ENCODE measurements at regions not wholly inside any gene's neighbourhood (a gene's known extent, or its start where the extent isn't known, plus 50 kb on each side); places are given as distances from the start of the nearest gene placed in this dataset.

- WGBS, 2 experiments (ENCODE audit: extremely low coverage in 2 of 2, insufficient read length in 1 of 2), result no CpG with 5 or more reads among the region's 2 CpGs
- no peak overlapping the region for H2AK5ac ChIP-seq (ENCODE audit: low read depth, low read length)
- no peaks in the 10 kb centered on the region for H3K4me1 ChIP-seq (ENCODE audit: control insufficient read depth, insufficient read depth, low read length)
- no peak overlapping the region for H2AK9ac ChIP-seq (replicated peaks; ENCODE audit: low read depth, low read length, poor library complexity)
- H3K4ac ChIP-seq (ENCODE audit: low read depth, low read length), result no peak overlapping the region
- no peak overlapping the region for H3K27ac ChIP-seq (ENCODE audit: insufficient read depth, low read length)
- H3K18ac ChIP-seq (ENCODE audit: low read depth, low read length), result no peak overlapping the region
- H3K27me3 ChIP-seq (ENCODE audit: control insufficient read depth, insufficient read depth, low read length), result peaks cover 7% of the 10 kb centered on the region
- no peak overlapping the region for H3K23ac ChIP-seq (ENCODE audit: low read depth, low read length)
- no peaks in the 10 kb centered on the region for H3K79me1 ChIP-seq (ENCODE audit: low read depth in 1 of 2, low read length in 2 of 2)
- TF ChIP-seq USF2 (IDR thresholded peaks at IDR 0.05; ENCODE audit: low read depth, low read length), result no peak
- no peak for TF ChIP-seq FOS (IDR thresholded peaks at IDR 0.05; ENCODE audit: low read depth, low read length)
- no peak for TF ChIP-seq RAD21 (IDR thresholded peaks at IDR 0.05; ENCODE audit: low read length)
- no peak for TF ChIP-seq NFE2L2 (IDR thresholded peaks at IDR 0.05; ENCODE audit: low read depth, low read length)
- no peak for TF ChIP-seq ELK1 (IDR thresholded peaks at IDR 0.05; ENCODE audit: borderline replicate concordance, low read depth, low read length)
- no peak for TF ChIP-seq BHLHE40 (IDR thresholded peaks at IDR 0.05; ENCODE audit: low read depth, low read length)
- no peak for TF ChIP-seq SMC3 (IDR thresholded peaks at IDR 0.05; ENCODE audit: low read depth, low read length)
- TF ChIP-seq CTCF (conservative IDR thresholded peaks at IDR 0.05; ENCODE audit: low read depth, low read length), result no peak
- TF ChIP-seq POLR2A (IDR thresholded peaks at IDR 0.05; ENCODE audit: low read depth, low read length), result no peak
- TF ChIP-seq RFX5 (IDR thresholded peaks at IDR 0.05; ENCODE audit: low read depth, low read length), result no peak
- no peak for TF ChIP-seq MAFK (IDR thresholded peaks at IDR 0.05; ENCODE audit: low read depth, low read length)
- in situ Hi-C loops (cut with MboI; ENCODE audit: low sequenced_read_pairs) (no loop called here), dilution Hi-C loops (cut with HindIII; ENCODE audit: low sequenced_read_pairs, unreplicated experiment) (no loop called here), intact Hi-C loops (cut with micrococcal nuclease) (no loop called here)
- no peak overlapping the region for H2BK20ac ChIP-seq (ENCODE audit: low read depth, low read length)
- no peak overlapping the region for H3K9ac ChIP-seq (ENCODE audit: low read depth, low read length)
- H3K36me3 ChIP-seq (ENCODE audit: control insufficient read depth, insufficient read depth, low read length), result no peaks in the 10 kb centered on the region
- H4K91ac ChIP-seq (ENCODE audit: insufficient read depth, low read depth, low read length), result no peak overlapping the region
- BruUV-seq (replicated peaks), result no TSS peak
- ChIA-PET CTCF (no interaction called here), POLR2A (ENCODE audit: unreplicated experiment) (no interaction called here)
- H2AFZ ChIP-seq (replicated peaks; ENCODE audit: low read length, poor library complexity), result no peak overlapping the region
- no peak overlapping the region for H3K14ac ChIP-seq (replicated peaks; ENCODE audit: low read depth, low read length)
- H3K9me3 ChIP-seq (ENCODE audit: control insufficient read depth, insufficient read depth, low read length), result no peaks in the 10 kb centered on the region
- no peak overlapping the region for H4K8ac ChIP-seq (ENCODE audit: low read depth in 2 of 2, low read length in 2 of 2)
- no peaks in the 10 kb centered on the region for H3K9me1 ChIP-seq (ENCODE audit: insufficient read depth, low read length)
- no peak overlapping the region for H2BK15ac ChIP-seq (ENCODE audit: low read depth, low read length)
- DNase-seq (no peak), ATAC-seq (ENCODE audit: low read depth) (no peak)
- no peaks in the 10 kb centered on the region for H4K20me1 ChIP-seq (ENCODE audit: insufficient read depth, low read length)
- H3K56ac ChIP-seq (ENCODE audit: extremely low read depth, insufficient read depth, low read length), result no peak overlapping the region
- H3K4me2 ChIP-seq (ENCODE audit: low read depth, low read length), result no peak overlapping the region
- H4K5ac ChIP-seq (ENCODE audit: low read depth, low read length), result no peak overlapping the region
- H2BK5ac ChIP-seq (ENCODE audit: low read depth, low read length, poor library complexity, severe bottlenecking), result no peak overlapping the region
- H3K4me3 ChIP-seq (ENCODE audit: insufficient read depth, low read depth, low read length), result no peak overlapping the region
- H2BK120ac ChIP-seq (ENCODE audit: low read depth, low read length), result no peak overlapping the region
These were observed 108.0 kb upstream of the CDH13 start for GRCh38 chr16:82518811-82519210.
